ENCODE measurements at regions not wholly inside any gene's neighbourhood (a gene's known extent, or its start where the extent isn't known, plus 50 kb on each side); places are given as distances from the start of the nearest gene placed in this dataset.

- TF ChIP-seq CTCF (IDR thresholded peaks at IDR 0.05) (no peak), POLR2A (IDR thresholded peaks at IDR 0.05) (no peak)
These were observed 209.9 kb downstream of the TEX29 start for GRCh38 chr13:111530137-111530870.
